SKM-1 (cell line): ENCODE measurements at regions not wholly inside any gene's neighbourhood (a gene's known extent, or its start where the extent isn't known, plus 50 kb on each side); places are given as distances from the start of the nearest gene placed in this dataset.

Experiments
- DNase-seq: peaks from one replicate; lab custom pipeline; 2025; ENCODE audit not compliant: unreplicated experiment; lab: John Stamatoyannopoulos, UW

DNA sequence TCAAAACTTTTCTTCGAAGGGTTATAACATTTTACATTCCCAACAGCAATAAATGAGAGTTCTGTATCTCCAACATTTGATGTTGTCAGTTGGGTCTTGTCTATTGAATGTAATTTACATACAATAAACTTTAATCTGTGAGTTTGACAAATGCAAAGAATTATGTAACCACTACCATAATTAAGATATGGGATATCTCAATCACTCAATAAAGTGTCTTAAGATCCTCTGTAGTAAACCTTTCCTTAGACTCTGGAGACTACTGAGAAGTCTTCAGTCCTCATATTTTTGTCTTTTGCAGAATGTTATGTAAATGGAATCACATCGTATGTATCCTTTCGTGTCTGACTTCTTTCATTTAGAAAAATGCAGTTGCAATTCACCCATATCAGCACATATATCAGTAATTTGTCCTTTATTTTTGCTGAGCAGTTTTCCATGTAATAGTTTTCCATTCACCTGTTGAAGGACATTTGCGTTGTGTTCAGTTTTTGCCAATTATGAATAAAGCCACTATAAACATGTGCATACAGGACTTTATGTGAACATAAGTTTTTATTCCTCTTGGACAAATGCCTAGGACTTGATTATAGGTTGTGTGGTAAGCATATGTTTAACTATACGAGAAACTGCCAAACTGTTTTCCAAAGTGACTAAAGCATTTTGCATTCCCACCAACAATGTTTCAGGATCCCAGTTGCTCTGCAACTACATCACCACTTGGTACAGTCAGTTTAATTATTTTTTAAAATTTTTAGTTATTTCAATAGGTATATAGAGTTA is 784.6 kb upstream of the ZNF608 start:
- no peak for DNase-seq

DNA sequence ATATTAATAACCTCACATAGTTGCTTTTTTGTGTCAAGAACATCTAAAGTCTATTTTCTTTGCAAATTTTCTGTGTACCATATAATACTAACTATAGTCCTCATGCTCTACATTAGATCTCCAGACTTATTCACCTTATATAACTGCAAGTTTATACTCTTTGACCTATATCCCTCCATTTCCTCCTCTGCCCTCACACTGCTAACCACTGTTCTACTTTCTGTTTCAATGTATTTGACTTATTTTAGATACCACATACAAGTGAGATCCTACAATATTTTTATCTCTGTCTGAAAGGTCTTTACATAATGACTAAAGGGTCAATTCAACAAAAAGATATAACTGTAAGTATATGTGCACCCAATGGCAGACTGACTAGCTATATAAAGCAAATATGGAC is 789.7 kb upstream of the ZNF608 start:
- DNase-seq, result no peak

GRCh38 chr5:125536582-125536981 is 790.1 kb upstream of the ZNF608 start:
- no peak for DNase-seq

DNA sequence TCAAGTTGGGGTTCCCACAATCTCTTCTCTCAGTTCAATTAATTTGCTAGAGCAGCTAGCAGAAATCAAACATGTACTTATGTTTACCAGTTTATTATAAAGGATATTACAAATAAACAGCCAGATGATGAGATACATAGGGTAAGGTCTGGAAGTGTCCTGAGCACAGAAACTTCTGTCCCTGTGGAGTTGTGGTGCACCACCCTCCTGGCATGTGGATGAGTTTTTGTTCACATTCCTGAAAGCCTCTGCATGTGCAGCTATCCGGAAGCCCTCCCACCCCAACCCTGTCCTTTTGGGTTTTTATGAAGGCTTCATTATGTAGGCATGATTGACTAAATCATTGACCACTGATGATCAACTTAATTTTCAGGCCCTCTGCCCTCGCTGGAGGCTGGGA is 791.2 kb upstream of the ZNF608 start:
- DNase-seq, result no peak

DNA sequence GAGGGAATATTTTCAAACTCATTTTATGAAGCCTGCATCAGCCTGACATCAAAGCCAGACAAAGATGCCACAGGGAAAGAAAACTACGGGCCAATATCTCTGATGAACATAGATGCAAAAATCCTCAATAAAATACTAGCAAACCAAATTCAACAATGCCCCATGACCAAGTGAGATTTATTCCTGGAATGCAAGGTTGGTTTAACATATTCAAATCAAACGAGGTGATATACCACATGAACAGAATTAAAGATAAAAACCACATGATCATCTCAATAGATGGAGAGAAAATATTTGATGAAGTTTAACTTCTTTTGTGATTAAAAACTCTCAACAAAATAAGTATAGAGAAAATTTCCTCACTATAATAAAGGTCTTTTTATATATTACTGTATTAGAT is 792.0 kb upstream of the ZNF608 start:
- no peak for DNase-seq

- no peak for DNase-seq
These were observed 794.6 kb upstream of the ZNF608 start for GRCh38 chr5:125541085-125541484.

GRCh38 chr5:125549322-125549911 is 803.0 kb upstream of the ZNF608 start:
- no peak for DNase-seq

DNA sequence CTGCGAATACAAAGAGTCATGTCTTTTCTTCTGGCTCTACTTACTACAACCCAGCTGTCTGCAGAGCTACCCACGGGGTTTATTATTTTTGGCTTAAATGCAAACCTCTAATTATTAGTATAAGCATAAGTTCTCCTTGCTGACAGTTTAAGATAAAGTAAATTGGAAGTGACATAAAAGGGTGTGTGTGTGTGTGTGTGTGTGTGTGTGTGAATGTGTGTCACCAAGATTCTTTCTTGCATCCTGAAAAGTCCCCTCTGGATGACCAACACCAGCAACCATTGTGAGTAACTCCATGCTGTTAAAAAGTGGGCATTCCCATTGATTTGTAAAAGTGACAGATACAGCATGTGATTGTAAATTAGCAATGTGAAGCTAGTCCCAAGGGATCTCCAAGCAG is 803.8 kb upstream of the ZNF608 start:
- DNase-seq, result no peak

GRCh38 chr5:125551246-125551645 is 804.8 kb upstream of the ZNF608 start:
- DNase-seq, result no peak

GRCh38 chr5:125551797-125552196 is 805.4 kb upstream of the ZNF608 start:
- DNase-seq, result no peak

DNA sequence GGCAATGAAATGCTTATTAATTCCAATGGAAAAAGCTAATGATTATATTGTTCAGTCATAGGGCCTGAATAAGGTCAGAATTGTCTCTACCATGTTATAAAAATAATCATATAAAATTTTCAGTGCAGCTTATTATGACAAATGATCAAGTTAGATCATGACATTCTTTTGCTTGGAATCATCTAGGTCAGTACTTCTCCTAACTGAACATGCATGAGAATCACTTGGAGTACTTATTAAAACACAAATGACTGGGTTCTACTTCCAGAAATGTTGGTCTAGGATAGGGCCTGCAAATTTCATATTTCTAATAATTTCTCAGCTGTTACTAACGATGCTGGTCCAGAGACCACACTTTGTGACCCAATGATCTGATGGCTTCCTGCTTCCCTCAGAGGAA is 806.0 kb upstream of the ZNF608 start:
- no peak for DNase-seq

- no peak for DNase-seq
These were observed 807.9 kb upstream of the ZNF608 start for GRCh38 chr5:125554355-125554754.

DNA sequence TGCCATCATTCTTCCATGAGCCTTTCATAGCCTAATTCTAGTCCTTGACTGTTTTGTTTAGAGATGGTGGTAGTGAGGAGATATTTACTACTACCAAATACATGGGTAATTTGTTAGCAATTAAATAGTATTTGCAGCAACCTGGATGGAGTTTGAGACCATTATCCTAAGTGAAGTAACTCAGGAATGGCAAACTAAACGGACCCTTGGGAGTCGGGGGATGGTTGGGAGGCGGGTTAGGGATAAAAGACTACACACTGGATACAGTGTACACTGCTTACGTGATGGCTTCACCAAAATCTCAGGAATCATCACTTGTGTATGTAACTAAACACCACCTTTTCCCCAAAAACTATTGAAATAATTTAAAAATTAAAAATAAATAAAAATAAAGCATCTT is 809.2 kb upstream of the ZNF608 start:
- DNase-seq, result no peak

DNA sequence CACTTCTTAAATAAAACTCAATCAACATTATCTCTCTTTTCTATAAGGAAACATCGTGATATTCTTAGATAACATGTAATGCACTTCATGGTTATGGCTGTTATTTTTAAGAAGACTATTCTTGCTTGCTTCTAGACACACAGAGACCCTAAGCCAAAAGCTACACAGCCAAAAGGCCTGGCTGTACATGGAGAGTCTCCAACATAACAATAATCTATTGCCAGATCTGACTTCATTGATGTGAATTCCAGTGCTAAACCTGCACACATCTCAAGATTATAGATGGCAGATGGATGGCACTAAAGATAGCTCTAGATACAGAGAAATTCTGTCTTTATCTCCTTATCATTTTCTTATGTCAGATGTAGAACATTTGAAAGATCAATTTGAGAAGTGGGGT is 811.6 kb upstream of the ZNF608 start:
- no peak for DNase-seq

DNA sequence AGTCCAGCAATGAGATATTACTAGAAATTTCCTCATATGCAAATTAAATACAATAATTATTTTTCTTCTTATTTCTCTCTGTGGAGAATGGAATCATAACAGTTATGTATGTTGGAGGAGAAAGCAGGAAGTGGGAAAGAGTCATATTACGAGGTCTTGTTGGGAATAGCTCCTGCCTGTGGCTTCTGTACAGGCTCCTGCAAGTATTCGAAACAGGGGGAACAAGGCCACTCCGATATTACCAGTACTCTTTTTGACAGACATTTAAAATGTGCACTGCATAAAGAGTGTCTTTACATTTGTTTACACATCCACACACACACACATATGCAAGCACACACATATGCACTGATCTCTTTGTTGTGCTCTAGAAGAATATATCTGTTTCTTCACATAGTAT is 812.0 kb upstream of the ZNF608 start:
- no peak for DNase-seq

DNA sequence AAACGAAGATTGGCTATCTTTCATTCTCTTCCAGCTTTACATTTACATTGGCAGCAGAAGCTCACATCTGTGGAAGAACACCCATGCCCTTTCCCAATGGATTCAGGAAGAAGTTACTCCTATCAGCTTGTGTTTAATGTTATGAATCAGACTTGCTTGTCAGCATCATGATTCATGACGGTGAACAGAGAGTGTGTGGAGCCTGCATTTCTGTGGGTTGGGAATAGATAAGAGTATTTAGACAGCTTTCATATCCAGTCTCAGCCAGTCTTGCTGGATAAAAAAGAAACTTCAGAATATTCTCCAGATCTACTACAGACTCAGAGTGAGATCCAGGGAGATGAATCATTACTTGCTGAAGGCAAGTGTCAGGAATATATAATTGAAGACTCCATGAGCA is 812.9 kb upstream of the ZNF608 start:
- no peak for DNase-seq

DNA sequence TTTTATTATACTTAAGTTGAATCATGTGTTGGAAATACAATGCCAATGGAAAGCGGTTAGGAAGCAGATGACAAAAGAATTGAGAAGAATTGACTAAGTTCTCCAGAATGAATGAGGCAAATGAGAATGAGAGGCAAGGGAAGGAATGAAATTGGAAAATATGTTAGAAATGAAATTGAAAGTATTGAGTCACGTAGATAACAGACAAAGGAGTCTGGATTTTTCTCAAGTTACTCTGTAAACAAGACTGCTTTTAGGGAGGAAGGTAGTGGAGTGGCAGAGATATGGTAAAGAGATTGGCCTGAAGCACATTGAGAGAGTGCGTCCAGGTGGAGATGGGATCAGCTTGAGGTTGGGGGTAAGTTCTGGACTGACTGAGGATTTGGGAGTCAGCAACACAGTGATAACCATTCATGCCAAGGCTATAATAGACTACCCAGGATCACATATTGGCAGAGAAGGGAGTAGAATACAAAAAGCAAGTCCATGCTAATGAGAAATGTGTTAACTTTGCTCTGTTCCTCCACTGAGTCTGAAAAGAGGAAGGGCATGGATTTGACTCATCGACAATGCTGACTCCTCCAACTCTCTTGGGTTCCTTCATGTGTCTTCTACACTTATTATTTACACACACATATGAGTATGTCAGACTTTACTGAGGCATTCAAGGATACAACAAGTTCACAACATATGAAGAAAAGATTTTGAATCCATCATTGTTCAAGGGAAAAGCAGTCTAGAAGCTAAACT is 814.2 kb upstream of the ZNF608 start:
- no peak for DNase-seq

- DNase-seq, result no peak
These were observed 818.0 kb upstream of the ZNF608 start for GRCh38 chr5:125564317-125564975.

DNA sequence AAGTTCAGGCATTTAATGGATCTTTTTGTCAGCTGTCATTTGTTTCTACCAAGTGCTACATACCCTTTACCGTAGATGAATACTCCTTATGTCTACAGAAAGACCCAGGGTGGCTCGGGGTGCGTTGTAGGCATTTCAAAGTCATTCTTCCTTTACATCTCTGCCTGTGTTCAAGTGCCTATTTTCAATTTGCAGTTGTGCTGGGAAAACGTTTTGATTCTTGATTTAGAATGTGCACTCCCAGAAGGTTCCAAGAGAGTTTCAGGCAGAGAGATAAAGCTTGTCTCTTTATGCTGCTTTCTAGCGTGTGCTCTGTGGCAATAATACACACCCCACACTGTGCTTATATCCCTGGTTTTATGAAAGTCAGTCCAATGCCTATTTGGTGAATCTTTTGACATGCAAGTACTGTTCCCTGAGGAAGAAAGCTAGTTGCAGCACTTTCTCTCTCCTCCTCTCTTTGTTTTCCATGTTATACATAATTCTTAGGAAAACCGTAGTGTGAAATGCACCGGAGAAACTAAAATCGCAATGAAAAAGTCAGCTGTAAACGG is 828.1 kb upstream of the ZNF608 start:
- no peak for DNase-seq

GRCh38 chr5:125575171-125575890 is 828.9 kb upstream of the ZNF608 start:
- no peak for DNase-seq
